HG02884 (cell line): ENCODE measurements at regions not wholly inside any gene's neighbourhood (a gene's known extent, or its start where the extent isn't known, plus 50 kb on each side); places are given as distances from the start of the nearest gene placed in this dataset.
"Not testable (repeated sequence)": the region's sequence is repeated elsewhere in the genome, so short reads cannot be mapped to it uniquely, and the experiment has no call there.

Experiments
- ATAC-seq: cut with Tn5 transposase; IDR thresholded peaks from one replicate; pipeline ENCODE4 v1.9.1; 2021; ENCODE audit warnings: mild to moderate bottlenecking, moderate library complexity; ENCODE audit not compliant: unreplicated experiment

- ATAC-seq: not testable (repeated sequence)
These were observed 179.9 kb upstream of the OR13F1 start for GRCh38 chr9:104323967-104324694.

GRCh38 chr9:104326912-104327311 is 177.2 kb upstream of the OR13F1 start:
- ATAC-seq: no peak

- no peak for ATAC-seq
These were observed 174.8 kb upstream of the OR13F1 start for GRCh38 chr9:104329245-104329644.

GRCh38 chr9:104330841-104331240 is 173.2 kb upstream of the OR13F1 start:
- ATAC-seq: no peak

- ATAC-seq: no peak
These were observed 169.5 kb upstream of the OR13F1 start for GRCh38 chr9:104334549-104334948.

- no peak for ATAC-seq
These were observed 164.4 kb upstream of the OR13F1 start for GRCh38 chr9:104339692-104340091.

GRCh38 chr9:104342552-104342951 is 161.5 kb upstream of the OR13F1 start:
- ATAC-seq: no peak

GRCh38 chr9:104345061-104345460 is 159.0 kb upstream of the OR13F1 start:
- no peak for ATAC-seq

- ATAC-seq: no peak
These were observed 153.5 kb upstream of the OR13F1 start for GRCh38 chr9:104350541-104350940.

GRCh38 chr9:104351726-104352125 is 152.3 kb upstream of the OR13F1 start:
- ATAC-seq: no peak

GRCh38 chr9:104361207-104361606 is 142.9 kb upstream of the OR13F1 start:
- ATAC-seq: no peak

GRCh38 chr9:104362912-104363472 is 141.1 kb upstream of the OR13F1 start:
- no peak for ATAC-seq

- ATAC-seq: no peak
These were observed 136.6 kb upstream of the OR13F1 start for GRCh38 chr9:104367507-104367906.

GRCh38 chr9:104368318-104368717 is 135.7 kb upstream of the OR13F1 start:
- not testable (repeated sequence) for ATAC-seq

- no peak for ATAC-seq
These were observed 129.4 kb upstream of the OR13F1 start for GRCh38 chr9:104374711-104375110.

GRCh38 chr9:104386013-104386412 is 118.0 kb upstream of the OR13F1 start:
- ATAC-seq: no peak

GRCh38 chr9:104386425-104387069 is 117.5 kb upstream of the OR13F1 start:
- peak; percentile 74 for ATAC-seq

GRCh38 chr9:104388071-104388470 is 116.0 kb upstream of the OR13F1 start:
- ATAC-seq: no peak

GRCh38 chr9:104389341-104389740 is 114.7 kb upstream of the OR13F1 start:
- no peak for ATAC-seq

GRCh38 chr9:104394901-104395300 is 109.2 kb upstream of the OR13F1 start:
- not testable (repeated sequence) for ATAC-seq

GRCh38 chr9:104412238-104412637 is 91.8 kb upstream of the OR13F1 start:
- no peak for ATAC-seq

GRCh38 chr9:104416470-104416869 is 87.6 kb upstream of the OR13F1 start:
- no peak for ATAC-seq
